ENCODE measurements at regions not wholly inside any gene's neighbourhood (a gene's known extent, or its start where the extent isn't known, plus 50 kb on each side); places are given as distances from the start of the nearest gene placed in this dataset.

DNA sequence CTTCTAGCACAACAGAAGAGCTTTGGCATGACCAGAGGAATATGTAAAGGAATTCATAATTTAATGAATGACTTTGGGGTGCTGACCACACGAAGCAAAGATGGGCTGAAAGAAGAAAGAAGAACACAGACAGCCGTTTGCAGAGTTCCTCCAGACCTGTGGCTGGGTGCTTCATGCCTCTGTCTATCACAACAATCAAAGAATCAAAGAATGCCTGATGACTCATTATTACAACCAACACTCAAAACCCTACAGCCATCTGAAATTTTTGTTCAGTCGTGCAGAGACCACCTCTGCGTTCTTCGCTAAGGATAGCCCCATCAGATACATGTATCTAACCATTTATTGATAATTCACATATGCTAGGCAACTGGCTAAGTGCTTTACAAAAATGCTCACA lies 129.0 kb upstream of the PRICKLE2 start:
- no peak for DNase-seq (ENCODE audit: low read depth)

DNA sequence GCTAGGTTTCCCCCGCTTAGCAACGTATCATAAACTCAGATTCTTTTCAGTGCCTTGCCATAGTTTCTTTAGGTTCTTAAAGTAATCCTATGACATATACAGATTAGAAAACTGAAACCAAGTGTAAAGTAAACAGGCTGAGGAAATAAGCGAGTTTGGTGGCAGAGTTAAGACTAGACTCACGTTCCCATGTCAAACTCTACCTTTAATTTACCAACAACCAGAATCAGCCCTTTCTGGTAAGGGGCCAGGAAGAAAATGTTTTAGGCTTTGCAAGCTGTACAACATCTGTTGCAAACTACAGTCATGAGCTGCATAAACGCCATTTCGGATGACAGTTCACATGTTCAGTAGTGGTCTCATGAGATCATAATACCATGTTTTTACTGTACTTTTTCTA lies 128.0 kb upstream of the PRICKLE2 start:
- no peak for DNase-seq (ENCODE audit: low read depth)

DNA sequence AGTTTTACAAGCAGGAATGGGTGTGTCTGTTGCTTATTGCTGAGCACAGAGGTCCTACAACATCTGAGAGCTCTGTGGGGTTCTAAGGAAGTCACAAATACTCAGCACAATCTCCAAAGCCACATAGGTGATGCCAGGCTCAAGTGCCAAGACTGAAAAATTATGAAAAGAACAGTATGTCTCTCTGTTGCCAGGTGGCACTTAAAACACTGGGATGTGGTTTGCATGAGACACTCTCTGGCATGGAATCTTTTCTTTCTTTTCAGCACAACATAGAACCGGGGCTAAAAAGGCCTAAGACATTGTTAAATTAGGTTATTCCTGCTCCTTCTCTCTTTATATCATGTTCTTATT lies 127.3 kb upstream of the PRICKLE2 start:
- no peak for DNase-seq (ENCODE audit: low read depth)

DNA sequence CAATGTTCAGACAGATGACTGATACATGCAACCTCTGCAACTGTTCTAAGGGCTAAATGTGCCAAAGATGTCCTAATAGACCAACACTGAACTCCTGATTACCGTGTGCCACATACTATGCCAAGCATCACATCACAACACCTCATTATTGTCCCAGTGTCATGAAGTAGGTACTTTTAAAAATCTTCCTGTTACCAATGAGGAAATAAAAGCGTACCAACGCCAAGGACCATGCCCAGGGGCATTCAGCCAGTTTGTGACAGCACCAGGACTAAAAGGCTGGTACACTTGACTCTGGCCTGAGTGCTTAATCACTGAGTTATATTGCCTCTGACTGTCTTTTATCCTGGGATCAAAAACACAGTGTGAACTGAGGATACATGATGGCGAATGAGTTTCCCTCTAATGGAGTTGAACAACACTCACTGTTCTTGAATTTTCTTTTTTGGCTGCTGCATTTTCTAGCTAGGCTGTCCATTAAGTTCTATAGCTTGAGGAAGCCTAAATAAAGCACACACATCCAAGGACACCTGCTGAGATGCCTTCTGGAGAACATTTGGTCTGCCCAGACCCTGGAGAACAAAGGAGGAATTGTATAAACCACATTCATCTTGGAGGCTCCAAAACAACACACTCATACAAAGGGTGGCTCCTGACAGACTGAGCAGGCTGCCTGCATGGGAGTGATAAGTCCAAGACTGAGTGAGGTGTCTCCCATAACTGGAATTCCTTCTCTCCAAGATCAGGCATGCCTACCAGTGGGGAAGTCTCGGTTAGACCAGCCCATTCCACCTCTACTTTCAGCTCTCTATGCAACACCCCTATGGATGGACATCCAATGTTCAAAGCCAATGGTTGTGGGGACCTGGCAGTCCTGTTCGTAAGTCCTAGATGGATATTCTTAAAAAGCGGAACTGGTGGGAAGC lies 126.7 kb upstream of the PRICKLE2 start:
- no peak for DNase-seq (ENCODE audit: low read depth)

DNA sequence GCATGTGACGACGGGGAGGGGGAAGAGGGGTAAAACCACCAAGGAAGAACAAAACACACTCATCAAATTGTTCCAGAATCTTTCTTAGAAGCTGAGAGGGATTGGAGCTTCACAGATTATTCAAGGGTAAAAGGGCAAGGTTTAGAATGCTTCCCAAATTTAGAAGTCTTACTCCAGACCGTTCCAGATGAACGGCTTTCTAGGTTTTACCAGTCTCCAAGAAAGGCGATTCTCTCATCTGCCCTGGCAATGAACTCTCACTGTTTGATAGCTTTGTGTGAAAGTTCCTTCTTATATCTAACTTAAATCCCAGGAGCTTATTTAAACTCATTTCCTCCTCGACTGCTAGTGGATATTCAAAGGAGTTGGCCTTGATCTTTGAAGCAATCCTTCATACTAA lies 124.3 kb upstream of the PRICKLE2 start:
- no peak for DNase-seq (ENCODE audit: low read depth)

DNA sequence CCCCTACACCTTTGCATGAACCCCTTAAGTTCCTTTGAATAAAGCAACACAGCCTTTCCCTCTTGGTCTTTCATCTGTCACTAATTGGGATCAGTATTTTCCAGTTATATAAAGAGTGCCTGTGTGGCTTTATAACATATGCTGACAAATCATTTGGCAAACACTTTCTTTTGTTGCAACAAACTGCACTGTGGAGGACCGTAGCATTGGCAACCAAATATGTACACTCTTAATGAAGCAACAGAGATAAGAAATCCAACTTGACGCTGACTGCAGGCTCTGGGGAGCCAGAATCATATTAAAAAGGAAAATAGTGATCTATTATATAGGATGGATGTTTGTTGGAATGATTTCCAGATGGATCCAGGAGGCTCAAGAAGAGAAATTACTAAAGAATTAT lies 120.1 kb upstream of the PRICKLE2 start:
- peak; percentile 85 for DNase-seq (ENCODE audit: low read depth)

DNA sequence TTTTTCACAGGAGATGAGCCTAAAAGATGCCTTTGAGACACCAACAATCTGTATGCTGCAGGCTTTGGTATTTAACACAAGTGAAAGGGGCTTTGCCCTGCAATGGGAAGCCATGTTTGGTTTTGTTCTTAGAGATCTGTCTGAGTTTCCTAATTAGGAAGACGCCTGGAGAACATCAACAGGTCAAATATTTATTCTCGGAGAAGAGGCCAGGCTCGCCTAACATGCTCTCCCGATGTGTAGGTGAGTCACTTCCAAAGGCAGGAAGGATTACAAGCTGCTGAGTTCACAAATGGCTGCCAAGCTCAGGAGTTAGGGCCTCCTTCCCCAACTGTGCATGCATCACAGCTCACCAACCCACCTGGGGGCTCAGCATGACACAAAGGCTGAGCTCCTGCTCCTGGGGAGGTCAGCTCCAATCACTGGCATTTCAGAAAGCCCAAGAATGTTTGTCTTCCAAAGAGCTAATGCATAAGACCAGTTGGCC lies 119.5 kb upstream of the PRICKLE2 start:
- no peak for DNase-seq (ENCODE audit: low read depth)

DNA sequence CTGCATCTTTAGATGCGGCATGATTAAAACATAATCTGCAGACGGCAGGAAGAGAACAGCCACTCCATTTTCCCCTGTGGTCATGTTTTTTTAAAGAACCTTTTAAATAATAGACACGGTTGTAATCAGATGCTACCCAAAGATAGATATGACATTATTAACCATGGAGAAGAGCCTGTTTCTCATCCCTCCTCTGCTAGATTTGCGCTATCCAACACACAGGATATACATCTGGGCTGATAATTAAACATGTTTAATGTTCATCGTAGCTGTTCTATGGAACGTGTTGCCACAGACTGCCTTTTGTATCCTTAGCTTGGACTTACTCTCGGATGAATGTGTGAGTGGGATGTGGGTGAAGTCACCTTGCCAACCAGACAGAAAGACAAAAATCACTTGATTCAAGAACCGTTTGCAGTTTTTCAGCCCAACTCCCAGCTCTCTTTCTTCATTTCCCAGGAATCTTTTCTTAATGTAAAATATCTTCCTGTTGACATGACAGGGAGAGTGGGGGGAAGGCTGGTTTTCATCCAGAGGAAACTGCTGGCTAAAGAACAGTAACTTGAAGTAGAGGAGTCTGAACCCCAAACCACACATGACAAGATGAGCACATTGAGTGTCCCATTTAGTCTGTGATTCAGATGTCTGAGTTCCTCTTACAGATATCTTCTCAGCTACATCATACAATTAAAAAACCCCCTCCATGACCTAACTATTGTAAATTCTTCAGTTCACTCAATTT lies 118.6 kb upstream of the PRICKLE2 start:
- no peak for DNase-seq (ENCODE audit: low read depth)

DNA sequence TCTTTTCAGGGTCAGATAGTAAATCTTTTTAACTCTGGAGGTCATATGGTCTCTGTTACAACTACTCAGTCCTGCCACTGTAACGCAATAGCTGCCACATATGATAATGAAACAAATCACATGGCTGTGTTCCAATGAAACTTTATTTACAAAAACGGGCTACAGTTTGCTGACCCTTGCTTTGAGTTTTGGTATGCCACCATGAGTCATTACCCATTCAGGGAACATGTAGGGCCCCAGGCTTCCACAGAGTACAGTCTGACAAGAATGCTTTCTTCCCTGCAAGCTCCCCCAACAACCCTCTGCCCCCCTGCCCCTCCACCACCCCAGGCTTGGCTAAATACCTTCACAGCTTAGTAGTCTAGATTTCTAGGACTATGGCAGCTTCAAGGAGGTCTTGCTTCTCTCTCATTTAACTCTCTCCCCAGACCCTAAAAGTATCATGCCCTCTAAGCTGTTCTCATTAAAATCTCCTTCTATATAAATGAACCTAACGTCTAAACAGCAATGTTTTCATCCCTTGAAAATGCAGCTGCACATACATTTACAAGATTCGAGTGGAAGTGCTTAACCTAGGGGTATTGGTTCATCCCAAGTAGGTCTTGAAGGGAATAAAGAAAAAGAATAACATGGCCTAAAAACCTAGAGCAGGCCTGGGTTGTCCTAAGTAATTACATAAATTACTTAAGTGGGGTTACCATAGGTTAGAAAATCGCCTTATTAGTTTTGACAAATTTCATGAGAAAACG lies 117.8 kb upstream of the PRICKLE2 start:
- peak; percentile 41 for DNase-seq (ENCODE audit: low read depth)

DNA sequence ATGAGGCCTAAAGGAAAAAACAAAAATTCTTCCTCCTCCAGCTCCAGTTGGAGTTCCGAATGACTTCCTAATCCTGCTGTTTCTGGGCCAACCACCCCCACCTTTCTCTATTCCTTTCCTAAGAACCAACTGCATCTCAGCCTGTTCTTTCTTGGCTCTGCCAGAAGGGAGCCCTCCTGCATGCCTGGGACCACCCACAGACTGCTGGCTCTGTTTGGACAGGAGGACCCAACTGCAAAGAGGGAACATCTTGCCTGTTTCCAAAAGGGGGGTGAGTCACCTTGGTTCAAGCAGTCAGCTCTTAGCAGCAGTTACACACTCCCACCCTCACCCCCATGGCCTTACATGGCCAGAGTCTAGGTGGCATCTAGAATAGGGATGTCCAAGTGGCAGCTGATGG lies 116.0 kb upstream of the PRICKLE2 start:
- no peak for DNase-seq (ENCODE audit: low read depth)

DNA sequence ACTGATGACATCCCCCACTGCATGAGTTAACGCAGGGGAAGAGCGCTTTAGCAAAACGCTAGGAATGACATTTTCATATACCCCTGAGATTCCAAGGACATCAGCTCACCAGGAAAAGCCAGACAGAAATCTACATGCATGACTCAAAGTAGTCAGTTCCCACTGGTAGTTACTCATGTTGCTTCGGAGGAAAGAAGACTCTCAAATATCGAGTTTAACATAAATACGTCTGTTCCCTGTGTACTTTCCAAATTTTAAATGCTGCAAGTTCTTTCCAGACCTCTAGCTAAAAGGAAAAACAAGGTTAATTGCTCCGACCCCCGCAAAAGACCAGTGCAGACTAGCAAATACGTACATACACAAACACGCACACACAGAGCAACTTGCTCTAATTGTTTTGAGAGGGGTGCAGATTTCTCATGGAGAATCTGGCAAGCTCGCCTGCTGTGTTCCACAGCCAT lies 115.4 kb upstream of the PRICKLE2 start:
- DNase-seq (ENCODE audit: low read depth), result peak; percentile 61

DNA sequence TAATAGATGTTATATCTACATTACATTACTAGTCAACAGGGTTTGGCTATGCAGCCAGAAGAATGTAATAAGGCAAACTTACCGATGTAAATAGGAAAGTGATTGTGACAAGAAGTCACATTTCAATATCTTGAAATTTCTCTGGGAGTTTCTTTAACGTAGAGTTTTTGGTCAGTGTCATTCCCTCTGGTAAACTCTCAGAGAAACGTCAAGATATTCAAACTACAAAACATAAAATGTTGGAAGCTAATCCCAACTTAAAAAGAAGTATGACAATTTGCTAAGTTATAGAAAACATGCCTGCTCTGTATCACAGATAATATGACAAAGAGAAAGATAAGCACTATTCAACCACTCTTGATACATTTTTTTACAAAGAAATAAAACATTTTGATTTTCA lies 111.2 kb upstream of the PRICKLE2 start:
- DNase-seq (ENCODE audit: low read depth), result no peak

DNA sequence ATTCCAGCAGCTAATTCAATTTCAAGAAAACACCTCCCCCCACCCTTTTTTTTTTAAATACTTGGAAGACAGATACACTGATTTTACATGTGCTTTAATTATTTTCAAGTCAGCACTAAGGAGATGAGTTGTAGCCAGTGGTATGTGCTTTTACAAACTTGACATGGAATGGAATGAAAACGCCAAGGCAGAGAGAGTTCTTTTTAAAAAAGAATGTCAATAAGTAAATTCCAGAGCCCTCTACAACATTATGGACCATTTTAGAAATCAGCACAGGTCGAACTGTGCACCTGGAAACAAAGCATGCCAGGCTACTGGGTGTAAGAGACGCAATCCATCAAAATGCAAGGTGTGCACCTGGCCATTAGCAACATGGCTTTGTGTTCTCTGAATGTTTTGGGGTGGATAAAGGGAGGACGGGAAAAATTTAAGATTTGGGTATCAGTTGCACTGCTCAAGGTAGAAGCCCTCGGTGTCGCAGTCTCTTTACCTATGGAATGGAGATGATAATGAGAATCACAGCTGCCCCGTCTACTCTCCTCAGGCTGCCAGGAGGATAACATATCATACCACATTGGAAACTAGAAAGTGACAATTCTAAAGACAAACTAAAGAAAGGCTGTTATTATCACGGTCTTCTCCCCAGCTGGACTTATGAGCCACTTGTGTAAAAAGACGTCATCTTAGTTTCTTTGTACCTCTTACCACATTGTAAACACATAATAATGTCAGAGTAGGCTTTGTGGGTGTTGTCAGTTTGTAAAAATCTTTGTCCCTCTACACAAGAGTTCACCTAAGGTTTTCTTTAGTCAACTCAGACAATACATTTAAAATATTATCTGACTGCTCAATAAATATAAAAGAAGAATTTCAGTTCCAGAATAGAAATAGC lies 107.4 kb upstream of the PRICKLE2 start:
- no peak for DNase-seq (ENCODE audit: low read depth)

DNA sequence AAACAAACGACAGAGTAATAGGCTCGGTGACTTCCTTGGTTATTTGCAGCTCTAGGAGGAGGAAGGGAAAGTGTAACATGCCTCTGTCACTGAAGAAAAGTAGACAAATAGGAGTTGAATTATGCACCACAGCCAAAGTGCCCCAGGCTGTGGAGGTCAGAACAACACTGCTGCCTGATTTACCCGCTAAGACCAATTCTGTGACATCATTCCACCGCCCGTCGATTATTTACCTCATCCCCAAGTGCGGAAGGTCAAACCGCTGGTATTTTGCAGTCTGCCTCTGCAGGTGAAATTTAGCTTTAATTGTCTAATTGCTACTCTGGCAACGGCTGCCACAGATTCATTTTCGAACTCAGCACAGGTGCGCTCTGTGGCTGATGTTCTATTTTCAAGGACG lies 106.3 kb upstream of the PRICKLE2 start:
- DNase-seq (ENCODE audit: low read depth), result no peak

DNA sequence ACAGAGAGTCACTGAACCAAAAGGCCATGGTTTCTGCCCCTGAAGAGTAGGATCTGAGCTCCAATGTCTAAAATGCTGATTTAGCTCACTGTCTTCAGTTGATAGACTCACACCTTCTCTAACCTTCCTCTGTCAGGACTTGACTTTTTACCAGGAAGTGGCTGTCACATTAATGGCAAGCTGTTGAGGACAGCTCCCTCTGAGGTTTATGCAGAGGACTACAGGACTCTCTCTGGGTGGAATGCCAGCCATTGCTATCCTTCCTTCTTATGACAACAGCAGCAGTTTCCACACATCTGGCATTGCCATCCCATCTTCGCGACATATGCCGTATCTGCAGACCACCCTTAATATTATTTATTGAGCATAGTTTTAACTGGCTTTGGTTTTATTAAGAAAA lies 103.8 kb upstream of the PRICKLE2 start:
- DNase-seq (ENCODE audit: low read depth), result no peak

DNA sequence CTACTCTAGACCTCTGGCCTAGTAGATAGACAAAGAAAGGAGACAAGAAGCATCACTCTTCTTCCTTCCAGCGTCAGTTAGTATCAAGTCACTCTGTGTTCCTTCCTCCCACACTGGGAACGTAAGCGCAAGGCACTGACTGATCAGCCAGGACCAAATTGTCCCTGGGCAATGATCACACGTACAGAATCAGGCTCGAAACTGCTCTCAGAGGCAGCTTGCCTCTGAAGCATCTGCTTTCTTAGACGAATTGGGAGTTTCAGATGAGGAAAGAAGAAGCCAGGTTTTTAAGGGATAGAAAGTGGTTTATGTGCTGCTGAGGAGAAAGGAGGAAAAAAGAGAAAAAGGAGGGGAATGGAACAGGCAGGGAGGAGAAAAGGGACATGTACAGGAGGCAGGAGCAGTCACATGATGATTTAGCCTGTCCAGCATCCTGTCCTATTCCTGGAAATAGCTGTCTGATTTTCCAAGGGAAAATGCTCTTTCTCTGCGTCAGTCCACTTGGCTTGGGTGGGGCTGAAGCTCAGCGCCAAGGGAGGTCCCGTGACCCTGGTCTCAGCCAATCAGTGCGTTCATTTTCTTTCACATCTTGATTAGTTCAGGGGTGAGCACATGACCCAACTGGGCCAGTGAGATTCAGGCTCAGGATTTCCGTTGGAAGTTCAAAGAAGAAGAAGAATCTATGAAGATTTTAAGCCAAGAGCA lies 102.0 kb upstream of the PRICKLE2 start:
- DNase-seq (ENCODE audit: low read depth), result peak; percentile 63

DNA sequence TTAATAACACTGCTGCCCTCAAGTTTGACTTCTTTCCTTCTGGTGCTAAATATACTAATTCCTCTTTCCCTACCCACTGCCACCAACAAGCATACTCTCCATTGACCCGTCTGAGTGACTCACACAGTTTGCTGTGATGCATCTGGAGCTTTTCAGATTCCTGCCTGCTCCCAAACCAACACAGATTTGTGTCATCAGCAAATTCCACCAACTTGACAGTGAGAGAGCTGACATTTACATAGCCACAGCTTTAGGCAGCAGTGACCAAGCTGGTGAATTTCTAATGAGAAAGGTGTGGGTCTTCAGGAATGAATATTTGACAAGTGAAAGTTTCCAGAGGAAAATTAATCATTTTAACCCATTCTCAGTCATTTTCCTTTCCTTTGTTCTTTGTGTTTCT lies 96.5 kb upstream of the PRICKLE2 start:
- peak; percentile 73 for DNase-seq (ENCODE audit: low read depth)

DNA sequence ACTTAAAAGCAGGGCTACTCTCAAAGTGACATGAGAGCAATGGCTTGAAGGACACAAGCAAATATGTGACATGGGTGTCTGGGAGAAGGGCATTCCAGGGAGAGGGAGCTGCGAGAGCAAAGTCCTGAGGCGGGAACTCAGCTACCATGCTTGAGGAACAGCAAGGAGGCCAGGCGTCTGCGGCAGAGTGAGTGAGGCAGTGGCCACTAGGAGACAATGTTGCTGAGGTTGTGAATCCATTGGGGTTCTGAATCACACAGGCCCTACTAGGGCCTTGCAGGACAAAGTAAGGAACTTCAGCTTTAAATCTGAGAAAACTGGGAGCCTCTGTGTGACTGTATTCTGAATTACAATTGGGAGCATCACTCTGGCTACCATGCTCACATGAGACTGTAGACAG lies 94.1 kb upstream of the PRICKLE2 start:
- no peak for DNase-seq (ENCODE audit: low read depth)

DNA sequence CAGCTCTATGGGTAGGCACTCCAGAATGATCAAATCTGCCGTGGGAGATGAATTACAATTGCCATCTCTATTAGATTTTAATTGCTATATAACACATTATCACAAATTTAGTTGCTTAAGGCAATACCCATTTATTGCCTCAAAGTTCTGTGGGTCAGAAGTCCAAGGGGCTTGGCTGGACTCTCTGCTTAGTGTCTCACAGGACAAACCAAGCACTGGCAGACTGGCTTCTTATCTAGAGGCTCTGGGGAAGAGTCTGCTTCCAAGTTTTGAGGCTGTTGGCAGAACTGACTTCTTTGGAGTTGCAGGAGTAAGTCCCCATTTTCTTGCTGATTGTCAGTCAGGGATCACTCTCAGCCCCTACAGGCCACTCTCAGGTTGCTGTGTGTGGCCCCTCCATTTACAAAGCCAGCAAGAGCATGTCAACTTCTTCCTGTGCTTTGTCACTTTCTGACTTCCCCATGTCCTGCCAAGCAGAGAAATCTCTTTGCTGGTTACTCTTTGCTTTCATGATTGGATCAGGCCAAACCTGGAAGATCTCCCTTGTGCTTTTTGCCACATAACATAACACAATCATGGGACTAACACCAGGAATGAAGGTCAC lies 93.5 kb upstream of the PRICKLE2 start:
- no peak for DNase-seq (ENCODE audit: low read depth)

DNA sequence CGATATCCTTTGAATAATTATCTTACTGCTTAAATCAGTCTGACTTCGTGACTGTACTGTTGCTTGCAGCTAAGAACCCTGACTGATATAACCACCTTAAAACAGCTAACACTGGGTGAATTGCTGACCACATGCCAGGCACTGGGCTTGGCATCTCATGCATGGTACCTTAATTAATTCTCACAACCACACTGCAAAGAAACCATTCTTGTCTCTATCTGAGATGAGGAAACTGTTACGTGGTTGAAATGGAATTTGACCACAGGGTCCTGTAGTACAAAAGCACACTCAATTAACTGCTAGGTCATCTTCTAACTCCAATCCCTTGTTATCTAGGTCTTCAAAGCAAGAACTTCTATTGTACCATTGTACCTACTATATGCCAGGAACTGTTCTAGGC lies 92.7 kb upstream of the PRICKLE2 start:
- DNase-seq (ENCODE audit: low read depth), result no peak
